ENCODE measurements at regions not wholly inside any gene's neighbourhood (a gene's known extent, or its start where the extent isn't known, plus 50 kb on each side); places are given as distances from the start of the nearest gene placed in this dataset.

DNA sequence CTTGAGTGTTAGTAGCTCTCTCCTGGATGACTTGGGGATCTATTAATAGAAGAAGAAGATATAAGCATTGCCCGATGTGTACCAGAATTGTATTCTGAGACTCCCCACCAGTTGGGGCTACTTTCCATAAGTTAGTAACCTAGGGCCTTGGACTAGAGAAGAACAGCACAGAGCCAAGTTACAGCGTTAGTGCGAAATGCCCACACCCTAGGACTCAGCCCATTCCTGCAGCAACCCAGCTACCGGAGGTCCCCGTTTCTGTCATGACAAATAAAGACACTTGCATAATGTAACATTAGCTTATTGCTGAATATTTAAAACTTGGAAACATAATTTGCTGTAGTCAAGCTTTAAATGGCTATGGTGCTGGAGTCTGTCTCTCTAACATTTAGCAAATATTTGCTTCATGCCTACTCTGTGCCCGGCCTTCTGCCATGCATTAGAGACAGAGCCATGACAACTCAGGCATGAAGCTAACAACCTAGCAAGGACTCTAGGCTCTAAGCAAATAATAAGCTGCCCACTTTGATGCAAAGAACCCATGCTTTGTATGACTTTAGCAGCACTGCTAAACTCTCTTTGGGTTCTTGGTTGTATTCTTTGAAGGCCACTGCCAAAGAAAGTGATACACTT, 103.4 kb upstream of the COL21A1 start:
- DNase-seq (ENCODE audit: low read depth) = no peak

DNA sequence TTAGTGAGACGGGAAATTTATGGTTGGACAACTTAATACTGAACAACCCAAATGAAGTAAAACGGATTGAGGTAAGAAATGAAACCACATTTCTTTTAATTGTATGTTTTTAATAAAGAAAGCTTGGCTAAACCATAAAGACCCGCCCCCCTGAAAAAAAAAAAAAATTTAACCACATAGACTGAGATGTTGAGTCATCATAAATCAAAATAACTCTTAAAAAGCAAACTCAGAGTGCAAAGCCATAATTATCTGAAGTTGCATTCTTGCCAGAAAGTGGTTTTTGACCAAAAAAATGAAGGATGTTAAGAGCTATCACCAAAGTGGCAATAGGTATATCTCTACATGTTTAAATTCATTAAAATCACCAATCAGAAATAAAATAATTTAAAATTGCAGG, 101.8 kb upstream of the COL21A1 start:
- TF ChIP-seq, protein P1, sequence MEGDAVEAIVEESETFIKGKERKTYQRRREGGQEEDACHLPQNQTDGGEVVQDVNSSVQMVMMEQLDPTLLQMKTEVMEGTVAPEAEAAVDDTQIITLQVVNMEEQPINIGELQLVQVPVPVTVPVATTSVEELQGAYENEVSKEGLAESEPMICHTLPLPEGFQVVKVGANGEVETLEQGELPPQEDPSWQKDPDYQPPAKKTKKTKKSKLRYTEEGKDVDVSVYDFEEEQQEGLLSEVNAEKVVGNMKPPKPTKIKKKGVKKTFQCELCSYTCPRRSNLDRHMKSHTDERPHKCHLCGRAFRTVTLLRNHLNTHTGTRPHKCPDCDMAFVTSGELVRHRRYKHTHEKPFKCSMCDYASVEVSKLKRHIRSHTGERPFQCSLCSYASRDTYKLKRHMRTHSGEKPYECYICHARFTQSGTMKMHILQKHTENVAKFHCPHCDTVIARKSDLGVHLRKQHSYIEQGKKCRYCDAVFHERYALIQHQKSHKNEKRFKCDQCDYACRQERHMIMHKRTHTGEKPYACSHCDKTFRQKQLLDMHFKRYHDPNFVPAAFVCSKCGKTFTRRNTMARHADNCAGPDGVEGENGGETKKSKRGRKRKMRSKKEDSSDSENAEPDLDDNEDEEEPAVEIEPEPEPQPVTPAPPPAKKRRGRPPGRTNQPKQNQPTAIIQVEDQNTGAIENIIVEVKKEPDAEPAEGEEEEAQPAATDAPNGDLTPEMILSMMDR (conservative IDR thresholded peaks at IDR 0.05; ENCODE audit: control insufficient read depth, insufficient read depth, low read depth, low read length) = no peak
- H3K4me3 ChIP-seq (ENCODE audit: control insufficient read depth, low read depth, low read length) = no peak overlapping the region
- DNase-seq (ENCODE audit: low read depth) = peak; percentile 67

More for the DNA sequence above, 103.4 kb upstream of the COL21A1 start:
- TF ChIP-seq, protein P1 (conservative IDR thresholded peaks at IDR 0.05; ENCODE audit: control insufficient read depth, insufficient read depth, low read depth, low read length) = no peak
- no peak overlapping the region for H3K4me3 ChIP-seq (ENCODE audit: control insufficient read depth, low read depth, low read length)

DNA sequence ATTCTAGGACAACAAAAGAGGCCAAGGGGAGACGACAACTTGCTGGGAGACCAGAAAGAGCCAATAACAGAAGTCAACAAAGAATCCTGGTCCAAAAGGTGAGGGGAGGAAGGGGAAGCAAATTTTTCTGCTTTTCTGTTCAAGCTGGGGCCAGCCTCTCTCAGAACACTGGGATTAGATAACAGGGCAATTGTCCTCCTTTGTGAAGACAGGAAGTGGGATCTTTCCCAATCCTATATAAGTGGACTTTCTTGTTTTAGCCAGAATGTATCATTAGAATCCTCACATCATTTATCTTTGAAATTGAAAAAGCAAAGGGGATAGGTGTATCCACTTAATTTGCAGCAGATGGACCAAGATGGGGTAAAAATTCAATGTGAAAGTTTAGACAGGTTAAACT, 101.2 kb upstream of the COL21A1 start:
- DNase-seq (ENCODE audit: low read depth) = no peak
- TF ChIP-seq, protein P1 (conservative IDR thresholded peaks at IDR 0.05; ENCODE audit: control insufficient read depth, insufficient read depth, low read depth, low read length) = no peak
- H3K4me3 ChIP-seq (ENCODE audit: control insufficient read depth, low read depth, low read length) = no peak overlapping the region

DNA sequence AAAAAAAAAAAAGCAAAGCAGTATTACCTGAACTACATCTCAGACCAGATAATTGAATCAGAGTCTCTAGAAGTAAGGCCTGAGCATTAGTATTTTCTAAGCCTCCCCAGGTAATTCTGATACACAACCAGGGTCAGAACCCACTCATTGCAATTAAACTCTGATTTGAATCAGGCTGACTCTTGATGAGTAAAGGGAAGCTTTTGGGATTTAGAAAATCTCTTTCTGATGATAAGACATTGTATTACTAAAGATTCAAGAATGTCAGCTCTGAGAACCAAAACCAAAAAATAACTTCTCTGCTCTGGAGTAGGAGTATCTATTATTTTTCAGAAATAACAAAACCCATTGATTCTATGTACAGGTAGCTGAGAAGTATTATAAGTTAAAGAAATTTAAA, 100.1 kb upstream of the COL21A1 start:
- TF ChIP-seq, protein P1 (conservative IDR thresholded peaks at IDR 0.05; ENCODE audit: control insufficient read depth, insufficient read depth, low read depth, low read length) = no peak
- no peak overlapping the region for H3K4me3 ChIP-seq (ENCODE audit: control insufficient read depth, low read depth, low read length)
- peak; percentile 74 for DNase-seq (ENCODE audit: low read depth)

DNA sequence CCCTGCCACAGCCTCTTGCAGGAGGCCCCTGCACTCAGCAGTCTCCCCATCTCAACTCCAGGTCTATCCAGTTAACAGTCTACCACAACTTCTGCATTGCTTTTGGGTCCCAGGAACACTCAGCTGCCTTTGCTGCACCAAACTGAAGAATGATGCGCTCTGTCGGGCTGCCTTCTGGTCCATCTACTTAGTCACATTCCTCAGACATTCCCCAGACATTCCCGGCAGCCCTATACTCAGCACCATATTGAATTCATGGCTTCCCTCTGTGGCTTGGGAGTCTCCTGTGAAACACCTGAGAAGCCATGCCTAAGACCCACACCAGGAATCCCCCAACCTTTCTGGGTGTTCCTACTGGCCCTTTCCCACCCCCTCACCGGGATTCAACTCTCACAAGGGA, 99.6 kb upstream of the COL21A1 start:
- TF ChIP-seq, protein P1 (conservative IDR thresholded peaks at IDR 0.05; ENCODE audit: control insufficient read depth, insufficient read depth, low read depth, low read length) = no peak
- H3K4me3 ChIP-seq (ENCODE audit: control insufficient read depth, low read depth, low read length) = no peak overlapping the region
- DNase-seq (ENCODE audit: low read depth) = no peak

DNA sequence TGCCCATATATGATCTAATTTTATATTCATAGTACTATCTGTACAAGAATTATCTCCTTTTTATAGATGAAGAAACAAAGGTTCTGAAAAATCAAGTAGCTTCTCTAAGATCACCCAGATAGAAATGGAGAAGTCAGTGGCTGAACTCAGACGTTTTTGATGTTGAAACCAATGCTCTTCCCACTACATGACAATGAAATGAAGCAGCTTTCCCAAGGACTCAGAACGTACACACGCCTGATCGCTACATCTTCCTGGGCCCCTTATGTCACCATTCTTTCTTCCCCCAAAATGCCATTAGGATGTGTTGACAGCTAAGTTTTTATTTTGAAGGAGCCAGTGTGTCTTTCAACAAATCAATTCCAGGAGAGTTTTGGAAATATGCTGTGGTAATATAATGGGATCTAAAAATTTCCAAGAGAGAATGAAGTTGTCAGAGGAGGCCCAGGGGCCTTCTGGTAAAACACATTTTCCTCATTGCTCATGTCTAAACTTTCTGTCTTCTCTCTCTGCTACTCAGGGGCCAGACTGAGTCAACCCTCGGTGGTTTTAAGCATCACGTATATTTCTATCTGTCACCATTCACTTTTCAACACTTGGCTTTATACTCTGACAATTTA, 98.1 kb upstream of the COL21A1 start:
- DNase-seq (ENCODE audit: low read depth) = peak; percentile 53
- TF ChIP-seq, protein P1 (conservative IDR thresholded peaks at IDR 0.05; ENCODE audit: control insufficient read depth, insufficient read depth, low read depth, low read length) = no peak
- no peak overlapping the region for H3K4me3 ChIP-seq (ENCODE audit: control insufficient read depth, low read depth, low read length)
